ENCODE measurements at regions not wholly inside any gene's neighbourhood (a gene's known extent, or its start where the extent isn't known, plus 50 kb on each side); places are given as distances from the start of the nearest gene placed in this dataset.
"Not testable (repeated sequence)": the region's sequence is repeated elsewhere in the genome, so short reads cannot be mapped to it uniquely, and the experiment has no call there.

- not testable (repeated sequence) for H3K36me3 Mint-ChIP-seq (ENCODE audit: low read depth, unreplicated experiment); H3K27me3 Mint-ChIP-seq (ENCODE audit: low read depth, unreplicated experiment); H3K4me2 ChIP-seq (ENCODE audit: low read length); H2AFZ ChIP-seq (ENCODE audit: low read depth, low read length); H4K20me1 ChIP-seq (ENCODE audit: insufficient read depth, low read length); H3K9me3 Mint-ChIP-seq (ENCODE audit: unreplicated experiment); H3K27me3 ChIP-seq (ENCODE audit: insufficient read depth, low read length); H3K4me3 Mint-ChIP-seq (ENCODE audit: unreplicated experiment); H3K27ac ChIP-seq (ENCODE audit: low read depth, low read length); H3K36me3 ChIP-seq (ENCODE audit: insufficient read depth, low read length); H3K9ac ChIP-seq (ENCODE audit: low read length); FAIRE-seq; H3K79me2 ChIP-seq (ENCODE audit: insufficient read depth, low read length); H3K4me3 ChIP-seq (ENCODE audit: insufficient read depth, low read depth, low read length); H3K4me1 Mint-ChIP-seq (ENCODE audit: low read depth, unreplicated experiment); DNase-seq (ENCODE audit: low read depth); H3K27ac Mint-ChIP-seq (ENCODE audit: unreplicated experiment); H3K9me3 ChIP-seq (ENCODE audit: insufficient read depth, low read depth, low read length); H3K4me1 ChIP-seq (ENCODE audit: insufficient read depth, low read length)
Measured at GRCh38 chr4:123243220-123243619, 153.4 kb upstream of the SPRY1 start.

GRCh38 chr4:123244137-123244536, 152.5 kb upstream of the SPRY1 start:
- Mint-ChIP-seq H3K4me1 (ENCODE audit: low read depth, unreplicated experiment) (peaks cover 1% of the 10 kb centered on the region), H3K9me3 (ENCODE audit: unreplicated experiment) (peaks cover 2% of the 10 kb centered on the region), H3K27ac (ENCODE audit: unreplicated experiment) (no peak overlapping the region), H3K36me3 (ENCODE audit: low read depth, unreplicated experiment) (peaks cover 2% of the 10 kb centered on the region), H3K4me3 (ENCODE audit: unreplicated experiment) (no peak overlapping the region), H3K27me3 (ENCODE audit: low read depth, unreplicated experiment) (no peaks in the 10 kb centered on the region)
- FAIRE-seq (no peak), DNase-seq (ENCODE audit: low read depth) (no peak)
- Histone ChIP-seq H3K27me3 (ENCODE audit: insufficient read depth, low read length) (no peaks in the 10 kb centered on the region), H3K4me1 (ENCODE audit: insufficient read depth, low read length) (no peaks in the 10 kb centered on the region), H3K36me3 (ENCODE audit: insufficient read depth, low read length) (no peaks in the 10 kb centered on the region), H4K20me1 (ENCODE audit: insufficient read depth, low read length) (no peaks in the 10 kb centered on the region), H3K79me2 (ENCODE audit: insufficient read depth, low read length) (no peaks in the 10 kb centered on the region), H3K27ac (ENCODE audit: low read depth, low read length) (no peak overlapping the region), H3K4me2 (ENCODE audit: low read length) (no peak overlapping the region), H3K9me3 (ENCODE audit: insufficient read depth, low read depth, low read length) (no peaks in the 10 kb centered on the region), H3K9ac (ENCODE audit: low read length) (no peak overlapping the region), H3K4me3 (ENCODE audit: insufficient read depth, low read depth, low read length) (no peak overlapping the region), H2AFZ (ENCODE audit: low read depth, low read length) (no peak overlapping the region)
- TF ChIP-seq CTCF (IDR thresholded peaks at IDR 0.05; ENCODE audit: insufficient read depth, low read depth, low read length) (no peak), EZH2 (IDR thresholded peaks at IDR 0.05; ENCODE audit: insufficient read depth, low read length) (no peak)

- peaks cover 1% of the 10 kb centered on the region for H3K4me1 Mint-ChIP-seq (ENCODE audit: low read depth, unreplicated experiment)
- peaks cover 2% of the 10 kb centered on the region for H3K9me3 Mint-ChIP-seq (ENCODE audit: unreplicated experiment)
- Histone ChIP-seq H3K79me2 (ENCODE audit: insufficient read depth, low read length) (no peaks in the 10 kb centered on the region), H3K27ac (ENCODE audit: low read depth, low read length) (no peak overlapping the region), H3K9me3 (ENCODE audit: insufficient read depth, low read depth, low read length) (no peaks in the 10 kb centered on the region), H2AFZ (ENCODE audit: low read depth, low read length) (no peak overlapping the region), H3K4me2 (ENCODE audit: low read length) (no peak overlapping the region), H3K27me3 (ENCODE audit: insufficient read depth, low read length) (no peaks in the 10 kb centered on the region), H3K4me1 (ENCODE audit: insufficient read depth, low read length) (no peaks in the 10 kb centered on the region), H3K36me3 (ENCODE audit: insufficient read depth, low read length) (no peaks in the 10 kb centered on the region), H4K20me1 (ENCODE audit: insufficient read depth, low read length) (no peaks in the 10 kb centered on the region), H3K9ac (ENCODE audit: low read length) (no peak overlapping the region), H3K4me3 (ENCODE audit: insufficient read depth, low read depth, low read length) (no peak overlapping the region)
- FAIRE-seq (no peak), DNase-seq (ENCODE audit: low read depth) (no peak)
- no peak for TF ChIP-seq EZH2 (IDR thresholded peaks at IDR 0.05; ENCODE audit: insufficient read depth, low read length)
- no peak for TF ChIP-seq CTCF (IDR thresholded peaks at IDR 0.05; ENCODE audit: insufficient read depth, low read depth, low read length)
- H3K27me3 Mint-ChIP-seq (ENCODE audit: low read depth, unreplicated experiment) = no peaks in the 10 kb centered on the region
- peaks cover 2% of the 10 kb centered on the region for H3K36me3 Mint-ChIP-seq (ENCODE audit: low read depth, unreplicated experiment)
- H3K4me3 Mint-ChIP-seq (ENCODE audit: unreplicated experiment) = no peak overlapping the region
- H3K27ac Mint-ChIP-seq (ENCODE audit: unreplicated experiment) = no peak overlapping the region
Measured at GRCh38 chr4:123246085-123246484, 150.5 kb upstream of the SPRY1 start.

Data from astrocyte (in vitro differentiated cells and primary cell).